NCI-H82 (cell line): ENCODE measurements at regions not wholly inside any gene's neighbourhood (a gene's known extent, or its start where the extent isn't known, plus 50 kb on each side); places are given as distances from the start of the nearest gene placed in this dataset.

Experiments
- DNase-seq: peaks from one replicate; lab custom pipeline; 2025; lab: John Stamatoyannopoulos, UW

GRCh38 chr2:156647377-156648010 is 211.3 kb downstream of the GPD2 start:
- DNase-seq, result no peak

- DNase-seq, result no peak
These were observed 212.3 kb downstream of the GPD2 start for GRCh38 chr2:156648522-156648921.

GRCh38 chr2:156649596-156649995 is 213.4 kb downstream of the GPD2 start:
- DNase-seq, result peak; percentile 9

GRCh38 chr2:156652691-156653090 is 216.5 kb downstream of the GPD2 start:
- no peak for DNase-seq

- no peak for DNase-seq
These were observed 217.5 kb downstream of the GPD2 start for GRCh38 chr2:156653675-156654074.

- DNase-seq, result no peak
These were observed 221.6 kb downstream of the GPD2 start for GRCh38 chr2:156657809-156658208.

GRCh38 chr2:156659694-156660093 is 223.5 kb downstream of the GPD2 start:
- DNase-seq, result no peak

- DNase-seq, result no peak
These were observed 227.7 kb downstream of the GPD2 start for GRCh38 chr2:156663757-156664409.

GRCh38 chr2:156666130-156666785 is 230.1 kb downstream of the GPD2 start:
- no peak for DNase-seq

- no peak for DNase-seq
These were observed 233.9 kb downstream of the GPD2 start for GRCh38 chr2:156670104-156670503.

- DNase-seq, result no peak
These were observed 235.7 kb downstream of the GPD2 start for GRCh38 chr2:156671706-156672361.

GRCh38 chr2:156672556-156673332 is 236.6 kb downstream of the GPD2 start:
- no peak for DNase-seq

GRCh38 chr2:156673333-156673615 is 237.1 kb downstream of the GPD2 start:
- DNase-seq, result no peak

- DNase-seq, result no peak
These were observed 237.8 kb downstream of the GPD2 start for GRCh38 chr2:156673981-156674380.

GRCh38 chr2:156675896-156676295 is 239.7 kb downstream of the GPD2 start:
- no peak for DNase-seq

- no peak for DNase-seq
These were observed 243.6 kb downstream of the GPD2 start for GRCh38 chr2:156679820-156680219.

- DNase-seq, result no peak
These were observed 244.1 kb downstream of the GPD2 start for GRCh38 chr2:156680266-156680665.

- no peak for DNase-seq
These were observed 250.9 kb downstream of the GPD2 start for GRCh38 chr2:156687126-156687525.

GRCh38 chr2:156687715-156688114 is 251.5 kb downstream of the GPD2 start:
- no peak for DNase-seq

- no peak for DNase-seq
These were observed 253.8 kb downstream of the GPD2 start for GRCh38 chr2:156689939-156690338.

- DNase-seq, result no peak
These were observed 254.8 kb downstream of the GPD2 start for GRCh38 chr2:156691014-156691413.

GRCh38 chr2:156695020-156695419 is 258.8 kb downstream of the GPD2 start:
- peak; percentile 99 for DNase-seq
